Esophagus muscularis mucosa (tissue), 4 donors: ENCODE measurements at regions not wholly inside any gene's neighbourhood (a gene's known extent, or its start where the extent isn't known, plus 50 kb on each side); places are given as distances from the start of the nearest gene placed in this dataset.

Experiments
- DNase-seq: peaks from one replicate; pipeline ENCODE4 v3.0.0-alpha.2; 2017; ENCODE audit errors: extremely low spot score
- H3K27ac ChIP-seq, 4 donors: fragments of 200-600 bp; sonication (generic); replicated peaks in 1 of 4; 1 replicate in 3 of 4; 2 replicates in 1 of 4; pipeline ENCODE4 v1.5.1; 2016 to 2019; ENCODE audit warnings: mild to moderate bottlenecking in 1 of 4
- H3K27me3 ChIP-seq, 4 donors: fragments of 200-600 bp; sonication (generic); one replicate each; pipeline versions ENCODE4 v1.5.1 to v1.6.0; 2016 to 2019
- H3K36me3 ChIP-seq, 4 donors: fragments of 200-600 bp; sonication (generic); one replicate each; pipeline ENCODE4 v1.5.1; 2016 to 2019
- H3K4me1 ChIP-seq, 4 donors: fragments of 200-600 bp; sonication (generic); one replicate each; pipeline ENCODE4 v1.5.1; 2016 to 2019
- H3K4me3 ChIP-seq, 4 donors: fragments of 200-600 bp; sonication (generic); 1 replicate in 2 of 4; 2 replicates in 2 of 4; pipeline ENCODE4 v1.5.1; 2016 to 2019; ENCODE audit warnings: mild to moderate bottlenecking in 4 of 4, moderate library complexity in 1 of 4
- H3K9me3 ChIP-seq, 4 donors: fragments of 200-600 bp; sonication (generic); 1 replicate in 3 of 4; 2 replicates in 1 of 4; pipeline ENCODE4 v1.5.1; 2016 to 2019
- EP300 ChIP-seq: sonication (generic); formaldehyde crosslinking; IDR thresholded peaks from one replicate; pipeline ENCODE4 v1.6.1; 2017; ENCODE audit warnings: antibody characterized with exemption
- POLR2A ChIP-seq: fragments of 450-650 bp; IDR thresholded peaks from one replicate; pipeline ENCODE4 v1.6.1; 2017; ENCODE audit warnings: antibody characterized with exemption, moderate library complexity, mild to moderate bottlenecking, low read depth
- POLR2AphosphoS5 ChIP-seq, 2 donors: sonication (generic); formaldehyde crosslinking; IDR thresholded peaks; one replicate each; pipeline ENCODE4 v1.6.1; 2017; ENCODE audit warnings: antibody characterized with exemption in 2 of 2
- WGBS: methylation state at CpG from one replicate; pipeline ENCODE4 v1.1.5; 2018; 5-methylcytosine and 5-hydroxymethylcytosine counted together
- intact Hi-C: fragments of 100-400 bp; cut with DNase I; formaldehyde crosslinking; loops from one replicate; pipeline ENCODE4 v1.15.1; 2023
- TF ChIP-seq, protein P1 (sequence below), 3 experiments: fragments of 200-600 bp in 2 of 3; fragments of 450-650 bp in 1 of 3; sonication (generic) in 2 of 3; IDR thresholded peaks; one replicate each; pipeline ENCODE4 v1.5.1; 2017 to 2019; ENCODE audit warnings: antibody characterized with exemption in 3 of 3, mild to moderate bottlenecking in 2 of 3, moderate library complexity in 1 of 3

DNA sequence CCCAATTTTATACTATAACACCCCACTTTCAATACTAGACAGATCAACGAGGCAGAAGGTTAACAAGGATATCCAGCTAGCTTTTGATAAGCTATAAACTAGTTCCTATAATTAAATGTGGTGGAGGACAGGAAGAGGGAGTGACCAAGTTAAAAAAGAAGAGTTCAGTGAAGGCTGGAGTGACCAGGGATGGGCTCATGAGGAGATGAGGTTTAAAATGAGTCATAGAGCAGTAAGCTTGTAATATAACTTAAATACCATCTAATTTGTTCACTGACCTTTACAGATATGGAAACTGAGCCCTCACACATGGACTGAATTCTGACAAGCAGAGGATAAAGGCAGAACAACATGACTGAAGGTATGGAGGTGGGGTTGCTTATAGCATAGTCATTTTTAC lies 284.5 kb downstream of the SPATA31D1 start:
- DNase-seq: no peak
- no peaks in the 10 kb centered on the region for H3K36me3 ChIP-seq
- no peaks in the 10 kb centered on the region for H3K27me3 ChIP-seq
- WGBS: 73% methylated on average over 1 of the region's 1 CpG
- no peak overlapping the region for H3K4me3 ChIP-seq
- intact Hi-C loops: no loop called here
- H3K9me3 ChIP-seq: no peaks in the 10 kb centered on the region
- no peak overlapping the region for H3K27ac ChIP-seq
- H3K4me1 ChIP-seq: no peaks in the 10 kb centered on the region
- TF ChIP-seq, protein P1, sequence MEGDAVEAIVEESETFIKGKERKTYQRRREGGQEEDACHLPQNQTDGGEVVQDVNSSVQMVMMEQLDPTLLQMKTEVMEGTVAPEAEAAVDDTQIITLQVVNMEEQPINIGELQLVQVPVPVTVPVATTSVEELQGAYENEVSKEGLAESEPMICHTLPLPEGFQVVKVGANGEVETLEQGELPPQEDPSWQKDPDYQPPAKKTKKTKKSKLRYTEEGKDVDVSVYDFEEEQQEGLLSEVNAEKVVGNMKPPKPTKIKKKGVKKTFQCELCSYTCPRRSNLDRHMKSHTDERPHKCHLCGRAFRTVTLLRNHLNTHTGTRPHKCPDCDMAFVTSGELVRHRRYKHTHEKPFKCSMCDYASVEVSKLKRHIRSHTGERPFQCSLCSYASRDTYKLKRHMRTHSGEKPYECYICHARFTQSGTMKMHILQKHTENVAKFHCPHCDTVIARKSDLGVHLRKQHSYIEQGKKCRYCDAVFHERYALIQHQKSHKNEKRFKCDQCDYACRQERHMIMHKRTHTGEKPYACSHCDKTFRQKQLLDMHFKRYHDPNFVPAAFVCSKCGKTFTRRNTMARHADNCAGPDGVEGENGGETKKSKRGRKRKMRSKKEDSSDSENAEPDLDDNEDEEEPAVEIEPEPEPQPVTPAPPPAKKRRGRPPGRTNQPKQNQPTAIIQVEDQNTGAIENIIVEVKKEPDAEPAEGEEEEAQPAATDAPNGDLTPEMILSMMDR (IDR thresholded peaks at IDR 0.05): no peak
- TF ChIP-seq POLR2AphosphoS5 (IDR thresholded peaks at IDR 0.05) (no peak), POLR2A (no peak), EP300 (no peak)

DNA sequence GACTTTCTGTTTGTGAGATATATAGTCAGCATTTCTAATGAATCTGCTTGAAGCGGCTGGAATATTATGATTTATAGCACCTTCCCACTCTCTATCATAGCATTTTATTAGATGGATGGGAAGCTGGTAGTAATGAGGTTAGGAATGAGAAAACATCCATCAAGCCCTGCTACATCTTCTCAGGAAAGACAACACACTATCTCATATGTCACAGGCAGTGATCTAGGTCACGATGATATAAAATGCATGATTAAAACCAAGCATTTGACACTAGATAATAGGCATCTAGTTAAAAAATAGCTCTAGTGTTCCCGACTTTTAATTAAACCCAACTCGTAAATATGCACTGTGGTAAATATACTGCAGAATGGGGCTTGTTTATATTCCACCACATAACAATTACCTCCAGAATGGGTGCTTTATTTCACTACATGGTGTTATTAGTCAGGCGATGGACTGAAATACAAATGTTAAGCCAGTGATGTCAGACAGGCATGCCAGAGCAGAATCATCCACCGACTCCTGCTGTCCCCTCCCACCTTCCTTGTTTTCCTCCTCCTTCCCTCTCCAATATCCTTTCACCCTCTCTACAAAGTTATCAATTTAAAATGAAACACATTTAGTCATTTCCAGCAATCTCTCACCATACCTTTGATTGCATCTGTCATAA lies 286.8 kb downstream of the SPATA31D1 start:
- no peak overlapping the region for H3K27ac ChIP-seq
- no peaks in the 10 kb centered on the region for H3K36me3 ChIP-seq
- no peak for DNase-seq
- no peaks in the 10 kb centered on the region for H3K4me1 ChIP-seq
- no peak overlapping the region for H3K4me3 ChIP-seq
- no peaks in the 10 kb centered on the region for H3K27me3 ChIP-seq
- TF ChIP-seq EP300 (no peak), POLR2AphosphoS5 (IDR thresholded peaks at IDR 0.05) (no peak), POLR2A (no peak)
- TF ChIP-seq, protein P1 (IDR thresholded peaks at IDR 0.05): no peak
- WGBS: 82% methylated on average over 6 of the region's 6 CpGs
- intact Hi-C loops: no loop called here
- no peaks in the 10 kb centered on the region for H3K9me3 ChIP-seq

DNA sequence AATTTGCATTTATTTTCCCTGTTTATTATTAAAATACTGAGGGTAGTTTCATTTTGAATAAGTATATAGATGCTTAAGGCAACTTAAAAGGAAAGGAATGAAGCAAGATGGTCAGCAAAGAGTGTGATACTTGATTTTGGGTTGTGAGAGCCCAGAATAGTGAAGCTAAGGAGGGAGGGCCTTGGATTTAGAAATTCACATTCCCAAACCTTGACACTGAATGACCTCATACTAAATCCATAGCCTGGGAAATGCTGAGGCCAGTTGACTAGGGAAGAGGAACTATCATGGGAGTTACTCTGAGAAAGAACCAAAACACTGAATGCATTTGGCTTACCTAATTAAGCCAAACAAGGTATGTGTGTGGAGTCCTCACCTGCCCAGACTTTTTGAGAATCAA lies 292.5 kb downstream of the SPATA31D1 start:
- no peaks in the 10 kb centered on the region for H3K27me3 ChIP-seq
- intact Hi-C loops: no loop called here
- no peaks in the 10 kb centered on the region for H3K36me3 ChIP-seq
- no peaks in the 10 kb centered on the region for H3K4me1 ChIP-seq
- H3K27ac ChIP-seq: no peak overlapping the region
- TF ChIP-seq POLR2A (no peak), POLR2AphosphoS5 (IDR thresholded peaks at IDR 0.05) (no peak), EP300 (no peak)
- TF ChIP-seq, protein P1 (IDR thresholded peaks at IDR 0.05): no peak
- no peak overlapping the region for H3K4me3 ChIP-seq
- no peak for DNase-seq
- H3K9me3 ChIP-seq: peaks cover 0 to under 1% (median 0%) of the 10 kb centered on the region in 4 donors

DNA sequence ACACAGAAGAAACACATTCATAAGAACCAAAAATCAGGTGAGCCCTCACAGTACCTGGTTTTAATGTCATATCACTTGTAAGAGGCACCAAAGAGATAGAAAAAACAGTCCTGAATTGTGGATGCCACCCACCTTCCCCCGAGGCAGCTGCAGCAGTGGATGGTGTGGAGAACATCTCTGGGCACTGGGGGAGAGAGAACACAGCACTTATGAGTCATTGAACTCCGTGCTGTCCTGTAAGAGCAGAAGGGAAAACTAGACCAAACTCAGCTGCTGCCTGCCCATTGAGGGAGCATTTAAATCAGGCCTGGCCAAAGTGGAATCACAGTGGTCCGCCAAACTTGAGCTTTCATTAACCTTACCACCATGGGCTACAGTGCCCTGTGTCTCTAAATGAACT lies 296.2 kb downstream of the SPATA31D1 start:
- WGBS: 98% methylated on average over 3 of the region's 3 CpGs
- TF ChIP-seq POLR2A (no peak), EP300 (no peak), POLR2AphosphoS5 (IDR thresholded peaks at IDR 0.05) (no peak)
- TF ChIP-seq, protein P1 (IDR thresholded peaks at IDR 0.05): no peak
- H3K9me3 ChIP-seq: peaks cover 0 to 20% (median 12%) of the 10 kb centered on the region in 4 donors
- no peaks in the 10 kb centered on the region for H3K4me1 ChIP-seq
- H3K27me3 ChIP-seq: no peaks in the 10 kb centered on the region
- H3K36me3 ChIP-seq: no peaks in the 10 kb centered on the region
- no peak overlapping the region for H3K27ac ChIP-seq
- no peak for DNase-seq
- intact Hi-C loops: no loop called here
- H3K4me3 ChIP-seq: no peak overlapping the region

DNA sequence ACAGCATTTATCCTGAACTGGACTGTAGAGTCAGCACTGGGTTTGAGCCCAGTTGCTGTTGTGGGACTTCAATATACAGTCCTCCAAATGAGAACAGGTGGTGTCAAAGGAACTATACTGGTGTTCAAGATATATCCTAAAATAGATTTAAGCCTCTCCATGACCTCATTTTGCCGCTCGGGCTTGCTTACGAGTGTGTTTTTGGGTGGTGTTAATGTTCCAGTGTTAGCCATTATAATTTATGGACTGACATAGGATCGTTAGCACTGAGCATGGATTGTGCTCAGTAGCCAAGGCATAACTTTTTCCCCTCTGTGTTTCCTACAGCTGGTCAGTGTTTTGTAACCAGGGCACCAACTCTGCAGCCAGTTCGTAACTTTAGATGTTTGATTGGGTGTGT lies 306.6 kb downstream of the SPATA31D1 start:
- no peak overlapping the region for H3K27ac ChIP-seq
- WGBS: 66% methylated on average over 5 of the region's 5 CpGs
- no peaks in the 10 kb centered on the region for H3K36me3 ChIP-seq
- TF ChIP-seq POLR2A: no peak
- TF ChIP-seq POLR2AphosphoS5 (IDR thresholded peaks at IDR 0.05): no peak
- TF ChIP-seq EP300: no peak
- TF ChIP-seq, protein P1 (IDR thresholded peaks at IDR 0.05): no peak
- H3K9me3 ChIP-seq: peaks cover 0 to 4% (median under 1%) of the 10 kb centered on the region in 4 donors
- no peak overlapping the region for H3K4me3 ChIP-seq
- intact Hi-C loops: no loop called here
- no peaks in the 10 kb centered on the region for H3K27me3 ChIP-seq
- DNase-seq: no peak
- peaks cover 0 to 8% (median 3%) of the 10 kb centered on the region in 4 donors for H3K4me1 ChIP-seq
